HUES6 (cell line): ENCODE measurements at regions not wholly inside any gene's neighbourhood (a gene's known extent, or its start where the extent isn't known, plus 50 kb on each side); places are given as distances from the start of the nearest gene placed in this dataset.
"Not testable (repeated sequence)": the region's sequence is repeated elsewhere in the genome, so short reads cannot be mapped to it uniquely, and the experiment has no call there.

Experiments
- H3K27ac ChIP-seq: 2 replicates; pipeline ENCODE4 v1.7.0; 2013; ENCODE audit warnings: low read depth, mild to moderate bottlenecking, low read length, inconsistent platforms
- H3K27me3 ChIP-seq: 2 replicates; pipeline ENCODE4 v1.6.1; 2013; ENCODE audit warnings: low read length; ENCODE audit not compliant: control insufficient read depth, insufficient read depth
- H3K36me3 ChIP-seq: 2 replicates; pipeline ENCODE4 v1.6.1; 2013; ENCODE audit warnings: low read length; ENCODE audit not compliant: control insufficient read depth, insufficient read depth
- H3K4me1 ChIP-seq: 2 replicates; pipeline ENCODE4 v1.6.1; 2013; ENCODE audit warnings: low read length; ENCODE audit not compliant: control insufficient read depth, insufficient read depth
- H3K4me3 ChIP-seq: 2 replicates; pipeline ENCODE4 v1.5.1; 2013; ENCODE audit warnings: low read depth, low read length
- H3K9ac ChIP-seq: one replicate; pipeline ENCODE4 v1.6.1; 2013; ENCODE audit warnings: mild to moderate bottlenecking, low read length
- H3K9me3 ChIP-seq: 2 replicates; pipeline ENCODE4 v1.6.1; 2013; ENCODE audit warnings: low read depth, low read length; ENCODE audit not compliant: control insufficient read depth, insufficient read depth

GRCh38 chr4:124449881-124450280 lies 262.7 kb downstream of the ANKRD50 start:
- Histone ChIP-seq H3K27ac (no peak overlapping the region), H3K4me3 (no peak overlapping the region), H3K27me3 (no peaks in the 10 kb centered on the region), H3K36me3 (no peaks in the 10 kb centered on the region), H3K9me3 (peaks cover 25% of the 10 kb centered on the region), H3K4me1 (no peaks in the 10 kb centered on the region), H3K9ac (no peak overlapping the region)

GRCh38 chr4:124450851-124451250 lies 261.7 kb downstream of the ANKRD50 start:
- peaks cover 18% of the 10 kb centered on the region for H3K9me3 ChIP-seq
- no peak overlapping the region for H3K27ac ChIP-seq
- H3K36me3 ChIP-seq, result no peaks in the 10 kb centered on the region
- H3K4me1 ChIP-seq, result no peaks in the 10 kb centered on the region
- H3K27me3 ChIP-seq, result no peaks in the 10 kb centered on the region
- H3K9ac ChIP-seq, result no peak overlapping the region
- H3K4me3 ChIP-seq, result no peak overlapping the region

- no peaks in the 10 kb centered on the region for H3K27me3 ChIP-seq
- no peaks in the 10 kb centered on the region for H3K36me3 ChIP-seq
- H3K4me1 ChIP-seq, result peaks cover 8% of the 10 kb centered on the region; the same call in 1 of the 2 replicates
- H3K4me3 ChIP-seq, result no peak overlapping the region
- H3K9me3 ChIP-seq, result no peaks in the 10 kb centered on the region
- no peak overlapping the region for H3K9ac ChIP-seq
- H3K27ac ChIP-seq, result no peak overlapping the region
Measured at GRCh38 chr4:124454772-124455270, 257.7 kb downstream of the ANKRD50 start.

- Histone ChIP-seq H3K4me1 (peaks cover 12% of the 10 kb centered on the region; the same call in 1 of the 2 replicates), H3K36me3 (no peaks in the 10 kb centered on the region), H3K27ac (no peak overlapping the region), H3K27me3 (no peaks in the 10 kb centered on the region), H3K9me3 (peaks cover 8% of the 10 kb centered on the region), H3K4me3 (no peak overlapping the region), H3K9ac (no peak overlapping the region)
Measured at GRCh38 chr4:124455671-124456070, 256.9 kb downstream of the ANKRD50 start.

GRCh38 chr4:124459196-124459940 lies 253.2 kb downstream of the ANKRD50 start:
- H3K4me3 ChIP-seq, result no peak overlapping the region; the same call in 1 of the 2 replicates
- H3K9me3 ChIP-seq, result peaks cover 29% of the 10 kb centered on the region
- peaks cover 12% of the 10 kb centered on the region; the same call in 1 of the 2 replicates for H3K4me1 ChIP-seq
- H3K27ac ChIP-seq, result peak overlapping the region; percentile 52
- no peak overlapping the region for H3K9ac ChIP-seq
- H3K27me3 ChIP-seq, result no peaks in the 10 kb centered on the region
- no peaks in the 10 kb centered on the region for H3K36me3 ChIP-seq

GRCh38 chr4:124459941-124460310 lies 252.6 kb downstream of the ANKRD50 start:
- Histone ChIP-seq H3K36me3 (no peaks in the 10 kb centered on the region), H3K4me1 (peaks cover 12% of the 10 kb centered on the region; the same call in 1 of the 2 replicates), H3K27me3 (no peaks in the 10 kb centered on the region), H3K9me3 (peaks cover 29% of the 10 kb centered on the region), H3K27ac (peak overlapping the region; percentile 0; the same call in 1 of the 2 replicates), H3K9ac (no peak overlapping the region), H3K4me3 (no peak overlapping the region)

- H3K4me3 ChIP-seq, H3K27ac ChIP-seq, H3K36me3 ChIP-seq, H3K27me3 ChIP-seq, H3K9ac ChIP-seq: not testable (repeated sequence)
- peaks cover 29% of the 10 kb centered on the region for H3K9me3 ChIP-seq
- H3K4me1 ChIP-seq, result peaks cover 12% of the 10 kb centered on the region; the same call in 1 of the 2 replicates
Measured at GRCh38 chr4:124461592-124461991, 250.9 kb downstream of the ANKRD50 start.

- Histone ChIP-seq H3K9me3 (peaks cover 29% of the 10 kb centered on the region), H3K9ac (no peak overlapping the region), H3K27me3 (no peaks in the 10 kb centered on the region), H3K27ac (no peak overlapping the region), H3K4me1 (peaks cover 12% of the 10 kb centered on the region; the same call in 1 of the 2 replicates), H3K4me3 (no peak overlapping the region), H3K36me3 (no peaks in the 10 kb centered on the region)
Measured at GRCh38 chr4:124462954-124463828, 249.3 kb downstream of the ANKRD50 start.

- Histone ChIP-seq H3K27ac (no peak overlapping the region), H3K4me1 (peaks cover 3% of the 10 kb centered on the region; the same call in 1 of the 2 replicates), H3K9me3 (peaks cover 29% of the 10 kb centered on the region), H3K27me3 (no peaks in the 10 kb centered on the region), H3K4me3 (no peak overlapping the region), H3K36me3 (no peaks in the 10 kb centered on the region), H3K9ac (no peak overlapping the region)
Measured at GRCh38 chr4:124464836-124465235, 247.7 kb downstream of the ANKRD50 start.

GRCh38 chr4:124468360-124468759 lies 244.2 kb downstream of the ANKRD50 start:
- Histone ChIP-seq H3K4me1 (no peaks in the 10 kb centered on the region), H3K27ac (no peak overlapping the region), H3K36me3 (no peaks in the 10 kb centered on the region), H3K9ac (no peak overlapping the region), H3K4me3 (no peak overlapping the region), H3K27me3 (no peaks in the 10 kb centered on the region), H3K9me3 (peaks cover 20% of the 10 kb centered on the region)

GRCh38 chr4:124469981-124470380 lies 242.6 kb downstream of the ANKRD50 start:
- Histone ChIP-seq H3K4me3 (no peak overlapping the region), H3K36me3 (no peaks in the 10 kb centered on the region), H3K27me3 (no peaks in the 10 kb centered on the region), H3K9ac (no peak overlapping the region), H3K27ac (no peak overlapping the region), H3K9me3 (peaks cover 20% of the 10 kb centered on the region), H3K4me1 (no peaks in the 10 kb centered on the region)
